ENCODE measurements at regions not wholly inside any gene's neighbourhood (a gene's known extent, or its start where the extent isn't known, plus 50 kb on each side); places are given as distances from the start of the nearest gene placed in this dataset.

DNA sequence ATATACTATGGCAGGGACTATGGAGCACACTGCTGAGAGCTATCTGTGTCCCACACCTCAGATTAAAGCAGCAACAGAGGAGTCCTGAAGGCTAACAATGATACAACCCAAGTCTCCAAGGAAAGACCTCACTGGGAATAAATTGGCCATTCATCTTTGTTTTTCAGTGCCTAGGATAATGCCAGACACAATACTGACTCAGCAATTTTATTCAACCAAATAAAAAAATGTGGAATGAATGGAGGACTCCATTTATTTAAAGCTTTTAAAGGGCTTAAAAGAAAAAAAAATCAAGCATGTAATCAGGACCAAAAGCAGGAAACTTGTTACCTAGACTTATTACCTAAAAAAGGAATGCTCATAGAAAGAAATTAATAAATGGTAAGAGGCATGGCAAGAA, 960.5 kb downstream of the PCDH17 start:
- no peak for DNase-seq (ENCODE audit: extremely low read depth in 1 of 2, low read depth in 1 of 2)

GRCh38 chr13:58592786-58593185, 961.2 kb downstream of the PCDH17 start:
- DNase-seq (ENCODE audit: extremely low read depth in 1 of 2, low read depth in 1 of 2) = no peak

GRCh38 chr13:58594747-58595600, 963.4 kb downstream of the PCDH17 start:
- DNase-seq (ENCODE audit: extremely low read depth in 1 of 2, low read depth in 1 of 2) = no peak

DNA sequence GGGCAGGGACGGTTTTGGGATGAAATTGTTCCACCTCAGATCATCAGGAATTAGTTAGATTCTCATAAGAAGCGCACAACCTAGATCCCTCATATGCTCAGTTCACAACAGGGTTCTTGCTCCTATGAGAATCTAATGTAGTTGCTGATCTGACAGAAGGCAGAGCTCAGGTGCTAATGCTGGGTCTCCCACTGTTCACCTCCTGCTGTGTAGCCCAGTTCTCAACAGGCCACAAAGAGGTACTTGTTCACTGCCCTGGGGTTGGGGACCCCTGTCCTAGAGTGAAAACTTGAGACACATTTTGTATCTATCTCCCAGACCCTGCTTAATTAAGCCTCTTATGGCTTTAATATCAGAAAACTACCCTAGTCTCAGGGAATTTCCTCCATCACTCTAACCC, 966.0 kb downstream of the PCDH17 start:
- DNase-seq (ENCODE audit: extremely low read depth in 1 of 2, low read depth in 1 of 2) = no peak

GRCh38 chr13:58598241-58598640, 966.7 kb downstream of the PCDH17 start:
- no peak for DNase-seq (ENCODE audit: extremely low read depth in 1 of 2, low read depth in 1 of 2)

DNA sequence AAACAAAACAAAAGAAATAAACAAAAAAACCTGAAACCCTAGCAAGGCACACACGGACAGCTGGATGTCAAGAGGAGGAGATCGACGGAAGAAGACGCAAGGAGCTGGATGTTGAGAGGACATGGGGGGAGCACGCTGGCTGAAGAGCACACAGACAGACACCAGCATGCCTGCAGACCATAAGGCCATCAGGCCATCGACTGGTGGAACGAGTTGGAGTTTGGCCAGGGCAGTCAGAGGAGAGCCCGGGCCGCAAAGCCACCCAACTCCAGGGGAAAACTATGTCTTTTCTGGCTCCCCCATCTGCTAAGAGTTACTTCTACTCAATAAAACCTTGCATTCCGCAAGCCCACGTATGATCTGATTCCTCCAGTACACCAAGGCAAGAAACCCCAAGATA, 979.6 kb downstream of the PCDH17 start:
- no peak for DNase-seq (ENCODE audit: extremely low read depth in 1 of 2, low read depth in 1 of 2)

- DNase-seq (ENCODE audit: extremely low read depth in 1 of 2, low read depth in 1 of 2) = no peak
Measured at GRCh38 chr13:58617880-58618665, 986.5 kb downstream of the PCDH17 start.

DNA sequence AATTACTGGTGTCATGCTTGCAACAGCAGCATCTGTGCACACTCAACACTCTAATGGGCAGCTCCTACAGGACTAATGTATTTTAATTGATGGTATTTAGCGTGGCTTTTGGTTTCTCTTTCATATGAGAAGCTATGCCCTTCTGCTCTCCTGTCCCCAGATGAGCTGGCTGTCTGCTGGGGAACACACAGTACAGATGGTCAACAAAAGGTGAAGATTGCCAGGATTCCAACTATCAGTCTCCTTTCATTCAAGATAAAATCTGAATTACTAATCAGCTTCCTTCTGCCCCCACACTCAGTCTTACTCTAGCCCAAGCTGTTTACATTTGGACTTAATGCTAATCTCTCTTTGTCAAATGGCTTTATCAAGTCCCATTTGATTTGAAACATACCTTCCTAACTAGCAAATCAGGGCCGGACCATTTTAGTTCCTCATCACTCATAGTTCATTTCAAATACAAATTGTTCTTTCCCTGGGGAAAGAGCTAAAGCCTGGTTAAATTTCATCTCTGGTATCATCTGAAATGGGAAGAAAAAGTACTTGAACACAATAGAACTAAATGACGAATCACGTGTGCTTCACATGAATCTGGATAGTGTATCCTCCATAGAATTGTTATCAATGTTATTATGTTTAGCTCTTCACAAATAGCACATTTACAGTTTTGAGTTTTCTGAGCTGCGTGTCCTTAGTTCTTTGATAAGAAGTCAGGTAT, 988.0 kb downstream of the PCDH17 start:
- no peak for DNase-seq (ENCODE audit: extremely low read depth in 1 of 2, low read depth in 1 of 2)

DNA sequence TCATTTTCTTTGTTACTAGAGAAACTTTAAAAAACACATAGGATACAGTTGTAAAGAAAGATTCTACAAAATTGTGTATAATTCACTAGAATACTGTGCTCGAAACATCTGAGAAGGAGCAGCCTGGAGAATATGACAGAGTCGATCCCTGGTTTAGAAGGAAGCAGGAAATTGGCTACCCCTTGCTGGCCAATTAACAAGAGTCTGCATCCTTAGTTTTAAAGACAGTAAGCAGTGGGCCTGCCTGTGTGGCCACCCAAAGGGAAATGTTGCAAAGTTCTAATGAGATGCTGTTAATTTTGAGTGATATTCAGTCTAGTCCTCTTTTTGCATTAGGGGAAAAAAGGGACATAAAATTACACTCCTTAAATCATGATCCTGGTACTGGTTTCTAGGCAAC, 988.6 kb downstream of the PCDH17 start:
- DNase-seq (ENCODE audit: extremely low read depth in 1 of 2, low read depth in 1 of 2) = no peak

DNA sequence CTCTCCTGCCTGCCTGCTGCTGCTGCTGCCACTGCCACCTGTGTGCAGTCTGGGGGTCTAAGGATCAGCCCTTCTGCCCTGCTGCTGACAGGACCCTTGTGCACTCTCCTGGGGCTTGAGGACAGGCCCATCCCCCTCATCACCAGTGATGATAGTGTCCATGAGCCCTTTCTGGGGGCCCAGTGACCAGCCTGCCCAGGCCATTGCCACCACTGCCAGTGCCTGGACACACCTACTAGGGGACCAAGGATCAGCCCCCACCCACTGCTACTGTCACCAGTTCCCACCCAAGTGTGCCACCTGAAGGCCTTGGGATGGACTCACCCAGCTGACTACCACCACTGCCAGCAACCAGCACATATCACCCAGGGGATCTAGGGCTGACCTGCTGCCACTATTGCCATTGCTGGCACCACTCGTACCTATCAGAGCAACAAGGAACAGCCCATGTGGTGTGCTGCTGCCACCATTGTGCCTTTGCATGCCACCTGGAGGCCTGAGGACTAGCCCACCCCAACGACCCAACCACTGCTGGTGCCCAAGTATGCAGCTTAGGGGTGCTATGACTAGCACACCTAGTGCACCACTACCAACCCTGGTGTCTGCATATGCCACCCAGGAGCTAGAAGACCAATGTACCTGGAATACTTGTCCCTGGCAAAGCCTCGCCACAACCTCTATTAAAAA, 994.3 kb downstream of the PCDH17 start:
- no peak for DNase-seq (ENCODE audit: extremely low read depth in 1 of 2, low read depth in 1 of 2)

DNA sequence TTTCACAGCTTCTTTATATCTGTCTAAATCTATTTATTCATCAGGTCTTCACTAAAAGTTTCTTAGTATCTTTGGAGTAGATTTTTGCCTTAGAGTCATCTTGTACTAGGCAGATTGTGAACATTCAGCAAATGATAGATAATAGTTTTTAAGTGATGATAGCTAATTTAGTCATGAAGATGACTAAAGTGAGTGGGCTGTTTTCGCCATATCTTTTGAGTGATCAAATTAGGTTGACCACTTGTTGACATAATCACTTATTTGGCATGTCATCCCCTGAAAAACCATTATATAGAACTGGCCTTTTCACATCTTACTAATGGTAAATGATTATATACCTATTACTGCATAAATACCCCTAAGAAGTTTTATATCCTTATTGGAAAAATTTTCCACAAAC, 999.2 kb downstream of the PCDH17 start:
- no peak for DNase-seq (ENCODE audit: extremely low read depth in 1 of 2, low read depth in 1 of 2)

GRCh38 chr13:58633226-58633625, 1001.7 kb downstream of the PCDH17 start:
- DNase-seq (ENCODE audit: extremely low read depth in 1 of 2, low read depth in 1 of 2) = no peak

- DNase-seq (ENCODE audit: extremely low read depth in 1 of 2, low read depth in 1 of 2) = no peak
Measured at GRCh38 chr13:58655086-58655485, 1023.5 kb downstream of the PCDH17 start.

DNA sequence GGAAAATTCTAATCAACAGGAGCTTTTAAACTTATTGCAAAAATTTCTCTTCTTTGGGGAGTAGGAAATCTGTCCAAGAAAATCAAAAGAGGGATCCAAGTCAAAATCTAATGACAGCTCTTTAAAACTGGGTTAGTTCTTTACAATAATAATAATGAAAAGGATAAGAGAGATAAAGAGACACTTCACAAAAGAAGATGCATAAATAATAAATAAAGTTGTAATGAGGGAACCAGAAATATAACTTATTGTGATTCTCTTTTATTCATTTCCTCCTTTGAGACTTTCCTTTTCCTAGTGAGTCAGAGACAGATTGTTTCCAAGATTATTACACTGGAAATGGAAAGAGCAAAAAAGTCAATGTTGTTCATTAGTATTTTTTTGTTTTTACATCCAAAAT, 1029.3 kb downstream of the PCDH17 start:
- no peak for DNase-seq (ENCODE audit: extremely low read depth in 1 of 2, low read depth in 1 of 2)

DNA sequence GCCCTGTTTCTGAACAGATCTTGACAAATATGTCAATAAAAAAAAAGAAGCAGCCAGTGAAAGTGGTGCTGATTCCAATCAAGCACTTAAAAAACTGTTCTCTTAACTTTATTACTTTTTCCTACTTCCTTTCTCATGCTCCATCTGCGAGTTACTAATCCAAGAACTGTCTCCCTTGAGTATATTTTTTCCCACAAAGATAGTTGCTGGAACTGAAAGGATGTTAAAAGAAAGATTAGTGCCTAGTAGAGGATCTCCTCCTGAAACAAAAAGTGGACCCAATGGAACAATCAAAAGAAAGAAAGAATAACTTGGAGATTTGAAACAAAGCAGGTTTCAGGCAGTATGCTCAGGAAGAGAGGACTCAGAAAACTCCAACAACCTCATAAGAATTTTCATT, 1034.8 kb downstream of the PCDH17 start:
- no peak for DNase-seq (ENCODE audit: extremely low read depth in 1 of 2, low read depth in 1 of 2)

- DNase-seq (ENCODE audit: extremely low read depth in 1 of 2, low read depth in 1 of 2) = no peak
Measured at GRCh38 chr13:58667096-58667495, 1035.6 kb downstream of the PCDH17 start.

DNA sequence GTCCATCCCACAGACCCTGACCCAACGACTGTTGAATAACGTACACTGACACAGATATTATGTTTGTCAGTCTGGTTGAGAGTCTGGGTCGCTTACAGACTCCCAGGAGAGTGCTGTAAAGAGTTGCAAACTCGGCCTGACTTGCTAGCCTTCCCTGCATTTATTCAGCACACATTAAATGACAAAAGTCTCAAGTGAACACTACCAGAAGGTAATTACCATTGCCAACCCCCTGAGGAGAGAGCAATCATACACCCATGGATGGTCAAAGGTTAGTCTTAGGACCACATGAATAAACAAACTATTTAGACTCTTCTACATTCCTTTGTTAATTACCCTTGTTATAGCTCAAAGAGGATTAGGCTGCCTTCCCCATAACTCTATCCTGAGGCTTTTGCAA, 1048.6 kb downstream of the PCDH17 start:
- DNase-seq (ENCODE audit: extremely low read depth in 1 of 2, low read depth in 1 of 2) = no peak

DNA sequence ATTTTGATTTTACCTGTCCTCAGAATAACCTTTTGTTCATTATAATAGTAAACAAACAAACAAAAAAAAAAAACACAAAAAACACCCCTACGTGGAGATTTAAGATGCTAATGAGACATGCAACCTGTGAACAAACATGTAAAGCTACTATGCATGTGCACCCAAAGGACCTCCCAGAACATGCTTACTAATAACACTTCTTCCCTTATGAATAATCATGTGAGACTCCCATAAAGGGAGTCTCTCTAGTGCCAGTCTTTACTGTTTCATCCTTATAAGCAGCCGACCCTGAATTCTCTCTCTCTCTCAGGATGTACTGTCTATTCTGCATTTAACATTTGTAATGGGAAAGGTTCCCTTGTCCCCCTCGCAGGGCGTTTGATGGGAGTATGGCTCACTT, 1051.1 kb downstream of the PCDH17 start:
- DNase-seq (ENCODE audit: extremely low read depth in 1 of 2, low read depth in 1 of 2) = no peak

- DNase-seq (ENCODE audit: extremely low read depth in 1 of 2, low read depth in 1 of 2) = no peak
Measured at GRCh38 chr13:58687148-58687547, 1055.6 kb downstream of the PCDH17 start.

DNA sequence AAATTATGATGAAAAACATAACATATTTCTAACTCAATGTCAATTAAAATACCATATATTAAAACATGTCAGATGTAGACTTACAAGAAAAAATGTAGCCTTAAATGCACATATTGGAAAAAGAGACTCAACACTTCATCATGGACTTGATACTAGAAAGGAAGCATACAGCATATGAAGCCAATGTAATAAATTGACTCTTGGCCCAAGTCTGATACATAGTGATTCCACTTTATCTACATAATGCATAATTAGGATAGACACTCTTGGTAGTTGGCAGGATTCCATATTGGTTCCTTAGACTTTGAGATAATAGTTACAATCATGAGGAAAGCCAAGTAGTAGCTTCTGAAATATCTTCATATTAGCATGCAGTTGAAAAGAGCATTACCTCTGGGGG, 1067.0 kb downstream of the PCDH17 start:
- no peak for DNase-seq (ENCODE audit: extremely low read depth in 1 of 2, low read depth in 1 of 2)

DNA sequence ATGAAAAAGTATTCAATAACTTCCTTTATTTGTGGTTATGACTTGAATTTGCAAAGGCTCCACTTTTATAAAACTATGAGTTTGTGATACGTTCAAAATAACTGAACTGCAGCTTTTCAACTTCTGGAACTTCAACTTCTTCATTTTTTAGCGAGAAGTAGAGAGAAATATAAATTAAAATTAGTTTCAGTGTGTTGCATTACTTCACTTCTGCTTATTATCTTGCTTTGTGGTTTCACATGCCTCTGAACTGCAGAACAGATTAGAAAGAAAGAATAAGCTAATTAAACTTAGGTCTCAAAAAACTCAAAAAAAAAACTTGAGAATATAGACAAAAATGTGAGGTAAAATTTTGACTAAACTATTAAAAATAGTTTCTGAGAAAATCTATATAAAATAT, 1073.4 kb downstream of the PCDH17 start:
- no peak for DNase-seq (ENCODE audit: extremely low read depth in 1 of 2, low read depth in 1 of 2)
